ENCODE measurements at regions not wholly inside any gene's neighbourhood (a gene's known extent, or its start where the extent isn't known, plus 50 kb on each side); places are given as distances from the start of the nearest gene placed in this dataset.
"Not testable (repeated sequence)": the region's sequence is repeated elsewhere in the genome, so short reads cannot be mapped to it uniquely, and the experiment has no call there.

GRCh38 chr2:64925930-64926722 is 63.1 kb upstream of the SLC1A4 start:
- H3K4me1 ChIP-seq (ENCODE audit: control insufficient read depth, insufficient read depth, low read length); H3K36me3 ChIP-seq (ENCODE audit: control insufficient read depth in 2 of 2, insufficient read depth in 1 of 2, low read length in 2 of 2); H3K4me3 ChIP-seq (ENCODE audit: low read depth, low read length); H3K27ac ChIP-seq (ENCODE audit: extremely low read depth, low read depth, low read length); H3K9me3 ChIP-seq (ENCODE audit: control insufficient read depth, insufficient read depth, low read depth, low read length); POLR2A ChIA-PET: not testable (repeated sequence)
- TF ChIP-seq ZNF585B (tag by site-specific recombination; IDR thresholded peaks at IDR 0.05): peak; percentile 98
- CTCF ChIA-PET: interaction anchor here (0.8 kb wide), 1 partner anchor 8 kb away, joined by 4 read pairs; no protein-coding TSS in a partner anchor

- ChIA-PET POLR2A (no interaction called here), CTCF (interaction anchor here (1.3 kb wide), 1 partner anchor 10 kb away, joined by 6 read pairs; no protein-coding TSS in a partner anchor)
- Histone ChIP-seq H3K4me3 (ENCODE audit: low read depth, low read length) (no peak overlapping the region), H3K4me1 (ENCODE audit: control insufficient read depth, insufficient read depth, low read length) (no peaks in the 10 kb centered on the region), H3K27ac (ENCODE audit: extremely low read depth, low read depth, low read length) (no peak overlapping the region), H3K36me3 (ENCODE audit: control insufficient read depth in 2 of 2, insufficient read depth in 1 of 2, low read length in 2 of 2) (no peaks in the 10 kb centered on the region), H3K9me3 (ENCODE audit: control insufficient read depth, insufficient read depth, low read depth, low read length) (no peaks in the 10 kb centered on the region)
- TF ChIP-seq, protein P1, sequence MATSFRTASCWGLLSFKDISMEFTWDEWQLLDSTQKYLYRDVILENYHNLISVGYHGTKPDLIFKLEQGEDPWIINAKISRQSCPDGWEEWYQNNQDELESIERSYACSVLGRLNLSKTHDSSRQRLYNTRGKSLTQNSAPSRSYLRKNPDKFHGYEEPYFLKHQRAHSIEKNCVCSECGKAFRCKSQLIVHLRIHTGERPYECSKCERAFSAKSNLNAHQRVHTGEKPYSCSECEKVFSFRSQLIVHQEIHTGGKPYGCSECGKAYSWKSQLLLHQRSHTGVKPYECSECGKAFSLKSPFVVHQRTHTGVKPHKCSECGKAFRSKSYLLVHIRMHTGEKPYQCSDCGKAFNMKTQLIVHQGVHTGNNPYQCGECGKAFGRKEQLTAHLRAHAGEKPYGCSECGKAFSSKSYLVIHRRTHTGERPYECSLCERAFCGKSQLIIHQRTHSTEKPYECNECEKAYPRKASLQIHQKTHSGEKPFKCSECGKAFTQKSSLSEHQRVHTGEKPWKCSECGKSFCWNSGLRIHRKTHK (tag by site-specific recombination; IDR thresholded peaks at IDR 0.05): no peak
- TF ChIP-seq ZNF2 (tag by site-specific recombination; IDR thresholded peaks at IDR 0.05) (no peak), SALL2 (tag by site-specific recombination; IDR thresholded peaks at IDR 0.05; ENCODE audit: borderline replicate concordance) (no peak), ZNF133 (tag by site-specific recombination; IDR thresholded peaks at IDR 0.05) (no peak), ZNF777 (tag by site-specific recombination; IDR thresholded peaks at IDR 0.05; ENCODE audit: borderline replicate concordance) (no peak), ZNF768 (tag by site-specific recombination; IDR thresholded peaks at IDR 0.05) (no peak), RBAK (tag by site-specific recombination; IDR thresholded peaks at IDR 0.05) (no peak)
These were observed 60.4 kb upstream of the SLC1A4 start for GRCh38 chr2:64928813-64929212.

DNA sequence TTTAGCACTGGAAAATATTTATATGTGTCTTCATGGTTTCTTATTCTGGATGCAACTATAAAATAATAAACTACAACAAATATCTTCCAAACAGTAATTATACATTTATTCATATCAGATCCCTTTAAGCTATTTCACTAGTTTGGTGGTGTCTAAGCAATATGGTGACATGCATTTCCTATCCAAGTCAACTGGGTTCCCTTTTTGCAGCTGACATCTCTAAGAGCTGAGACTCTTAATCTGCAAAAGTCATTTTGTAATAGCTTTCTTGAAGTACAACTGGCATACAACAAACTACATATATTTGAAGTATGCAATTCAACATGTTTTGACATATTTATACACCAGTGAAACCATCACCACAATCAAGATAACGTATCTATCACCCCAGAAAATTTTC is 59.9 kb upstream of the SLC1A4 start:
- ChIA-PET CTCF (interaction anchor here (0.7 kb wide), 1 partner anchor 342 kb away, joined by 3 read pairs; no protein-coding TSS in a partner anchor), POLR2A (no interaction called here)
- TF ChIP-seq ZNF561 (tag by site-specific recombination; IDR thresholded peaks at IDR 0.05; ENCODE audit: borderline replicate concordance) (no peak), ZNF366 (tag by site-specific recombination; conservative IDR thresholded peaks at IDR 0.05) (no peak), ZNF768 (tag by site-specific recombination; IDR thresholded peaks at IDR 0.05) (no peak), ZNF621 (tag by site-specific recombination; IDR thresholded peaks at IDR 0.05) (no peak), ZNF544 (tag by site-specific recombination; IDR thresholded peaks at IDR 0.05) (no peak), ZNF157 (tag by site-specific recombination; IDR thresholded peaks at IDR 0.05) (no peak), SP3 (tag by site-specific recombination; IDR thresholded peaks at IDR 0.05) (no peak), ZNF530 (tag by site-specific recombination; IDR thresholded peaks at IDR 0.05; ENCODE audit: low read depth) (no peak), MZF1 (tag by site-specific recombination; IDR thresholded peaks at IDR 0.05; ENCODE audit: borderline replicate concordance) (no peak), ZNF391 (tag by site-specific recombination; IDR thresholded peaks at IDR 0.05; ENCODE audit: borderline replicate concordance, low read depth) (no peak), ZNF266 (tag by site-specific recombination; IDR thresholded peaks at IDR 0.05; ENCODE audit: low read depth) (no peak)
- TF ChIP-seq, protein P2, sequence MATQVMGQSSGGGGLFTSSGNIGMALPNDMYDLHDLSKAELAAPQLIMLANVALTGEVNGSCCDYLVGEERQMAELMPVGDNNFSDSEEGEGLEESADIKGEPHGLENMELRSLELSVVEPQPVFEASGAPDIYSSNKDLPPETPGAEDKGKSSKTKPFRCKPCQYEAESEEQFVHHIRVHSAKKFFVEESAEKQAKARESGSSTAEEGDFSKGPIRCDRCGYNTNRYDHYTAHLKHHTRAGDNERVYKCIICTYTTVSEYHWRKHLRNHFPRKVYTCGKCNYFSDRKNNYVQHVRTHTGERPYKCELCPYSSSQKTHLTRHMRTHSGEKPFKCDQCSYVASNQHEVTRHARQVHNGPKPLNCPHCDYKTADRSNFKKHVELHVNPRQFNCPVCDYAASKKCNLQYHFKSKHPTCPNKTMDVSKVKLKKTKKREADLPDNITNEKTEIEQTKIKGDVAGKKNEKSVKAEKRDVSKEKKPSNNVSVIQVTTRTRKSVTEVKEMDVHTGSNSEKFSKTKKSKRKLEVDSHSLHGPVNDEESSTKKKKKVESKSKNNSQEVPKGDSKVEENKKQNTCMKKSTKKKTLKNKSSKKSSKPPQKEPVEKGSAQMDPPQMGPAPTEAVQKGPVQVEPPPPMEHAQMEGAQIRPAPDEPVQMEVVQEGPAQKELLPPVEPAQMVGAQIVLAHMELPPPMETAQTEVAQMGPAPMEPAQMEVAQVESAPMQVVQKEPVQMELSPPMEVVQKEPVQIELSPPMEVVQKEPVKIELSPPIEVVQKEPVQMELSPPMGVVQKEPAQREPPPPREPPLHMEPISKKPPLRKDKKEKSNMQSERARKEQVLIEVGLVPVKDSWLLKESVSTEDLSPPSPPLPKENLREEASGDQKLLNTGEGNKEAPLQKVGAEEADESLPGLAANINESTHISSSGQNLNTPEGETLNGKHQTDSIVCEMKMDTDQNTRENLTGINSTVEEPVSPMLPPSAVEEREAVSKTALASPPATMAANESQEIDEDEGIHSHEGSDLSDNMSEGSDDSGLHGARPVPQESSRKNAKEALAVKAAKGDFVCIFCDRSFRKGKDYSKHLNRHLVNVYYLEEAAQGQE (tag by site-specific recombination; IDR thresholded peaks at IDR 0.05): no peak
- TF ChIP-seq, protein P1 (tag by site-specific recombination; IDR thresholded peaks at IDR 0.05): no peak
- TF ChIP-seq, protein P3, sequence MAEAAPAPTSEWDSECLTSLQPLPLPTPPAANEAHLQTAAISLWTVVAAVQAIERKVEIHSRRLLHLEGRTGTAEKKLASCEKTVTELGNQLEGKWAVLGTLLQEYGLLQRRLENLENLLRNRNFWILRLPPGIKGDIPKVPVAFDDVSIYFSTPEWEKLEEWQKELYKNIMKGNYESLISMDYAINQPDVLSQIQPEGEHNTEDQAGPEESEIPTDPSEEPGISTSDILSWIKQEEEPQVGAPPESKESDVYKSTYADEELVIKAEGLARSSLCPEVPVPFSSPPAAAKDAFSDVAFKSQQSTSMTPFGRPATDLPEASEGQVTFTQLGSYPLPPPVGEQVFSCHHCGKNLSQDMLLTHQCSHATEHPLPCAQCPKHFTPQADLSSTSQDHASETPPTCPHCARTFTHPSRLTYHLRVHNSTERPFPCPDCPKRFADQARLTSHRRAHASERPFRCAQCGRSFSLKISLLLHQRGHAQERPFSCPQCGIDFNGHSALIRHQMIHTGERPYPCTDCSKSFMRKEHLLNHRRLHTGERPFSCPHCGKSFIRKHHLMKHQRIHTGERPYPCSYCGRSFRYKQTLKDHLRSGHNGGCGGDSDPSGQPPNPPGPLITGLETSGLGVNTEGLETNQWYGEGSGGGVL (tag by site-specific recombination; IDR thresholded peaks at IDR 0.05): no peak
- Histone ChIP-seq H3K9me3 (ENCODE audit: control insufficient read depth, insufficient read depth, low read depth, low read length) (no peaks in the 10 kb centered on the region), H3K36me3 (ENCODE audit: control insufficient read depth in 2 of 2, insufficient read depth in 1 of 2, low read length in 2 of 2) (no peaks in the 10 kb centered on the region), H3K4me1 (ENCODE audit: control insufficient read depth, insufficient read depth, low read length) (no peaks in the 10 kb centered on the region), H3K27ac (ENCODE audit: extremely low read depth, low read depth, low read length) (no peak overlapping the region), H3K4me3 (ENCODE audit: low read depth, low read length) (no peak overlapping the region)

Data from HEK293 (cell line).